Posterior vena cava (tissue), 2 donors: ENCODE measurements at regions not wholly inside any gene's neighbourhood (a gene's known extent, or its start where the extent isn't known, plus 50 kb on each side); places are given as distances from the start of the nearest gene placed in this dataset.
"Not testable (repeated sequence)": the region's sequence is repeated elsewhere in the genome, so short reads cannot be mapped to it uniquely, and the experiment has no call there.

Experiments used
- DNase-seq: peaks from one replicate; pipeline ENCODE4 v3.0.0-alpha.2; 2020; ENCODE audit warnings: low spot score
- intact Hi-C, 2 donors: fragments of 100-400 bp; cut with DNase I; formaldehyde crosslinking; loops; one replicate each; pipeline versions ENCODE4 v1.14.1 to v1.14.2; 2022 to 2023
- donor health status: DM: yes; HTN: yes; CAD: no.
- donor health status: DM: yes; HTN: yes; CAD: no.

GRCh38 chr12:83933615-83934014 is 979.0 kb downstream of the SLC6A15 start:
- DNase-seq: no peak
- intact Hi-C loops: no loop called here

DNA sequence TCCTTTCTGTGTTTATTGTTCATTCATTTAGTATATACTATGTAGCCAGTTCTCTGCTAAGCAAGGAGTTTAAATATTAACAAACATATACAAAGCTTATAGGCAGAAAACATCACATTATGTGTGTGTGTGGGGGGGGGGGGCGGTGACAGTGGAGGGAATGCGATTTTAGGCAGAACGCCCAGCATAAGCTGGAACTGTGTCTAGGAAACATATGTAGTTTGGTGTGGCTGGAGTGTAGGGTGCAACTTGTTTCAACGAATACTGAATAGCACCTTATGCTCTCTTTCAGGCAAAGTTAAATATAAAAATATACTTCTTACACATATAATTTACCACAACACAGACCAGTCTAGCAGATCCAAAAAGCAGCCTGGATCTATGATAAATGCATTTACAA is 980.6 kb downstream of the SLC6A15 start:
- intact Hi-C loops: no loop called here
- no peak for DNase-seq

DNA sequence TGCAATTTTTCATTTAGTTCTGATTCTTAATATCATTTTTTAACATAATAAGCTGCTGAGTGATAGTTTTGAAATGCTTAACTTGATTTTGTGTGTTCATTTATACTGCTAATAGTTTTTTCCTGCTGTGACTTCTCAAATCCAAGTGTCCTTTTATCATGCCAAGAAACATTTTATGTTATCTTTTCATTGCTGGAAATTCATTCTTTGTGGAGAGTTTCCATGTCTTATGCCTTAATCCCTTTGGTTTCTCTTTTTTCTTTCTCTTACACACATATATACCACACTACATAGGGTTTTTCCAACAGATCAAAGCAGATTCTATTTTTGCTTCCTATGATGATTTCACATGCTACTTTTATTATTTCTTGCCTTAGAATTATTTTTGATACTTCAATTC is 981.1 kb downstream of the SLC6A15 start:
- no peak for DNase-seq
- intact Hi-C loops: no loop called here

DNA sequence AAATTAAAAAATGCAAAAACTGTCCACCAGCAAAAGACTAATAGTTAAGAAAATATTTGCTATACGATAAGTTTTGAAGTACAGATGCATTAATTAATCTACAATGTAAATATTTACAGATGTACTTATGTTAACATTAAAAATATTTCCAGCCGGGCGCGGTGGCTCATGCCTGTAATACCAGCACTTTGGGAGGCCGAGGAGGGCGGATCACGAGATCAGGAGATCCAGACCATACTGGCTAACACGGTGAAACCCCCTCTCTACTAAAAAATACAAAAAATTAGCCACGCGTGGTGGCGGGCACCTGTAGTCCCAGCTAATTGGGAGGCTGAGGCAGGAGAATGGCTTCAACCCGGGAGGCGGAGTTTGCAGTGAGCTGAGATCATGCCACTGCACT is 982.8 kb downstream of the SLC6A15 start:
- peak; percentile 64 for DNase-seq

DNA sequence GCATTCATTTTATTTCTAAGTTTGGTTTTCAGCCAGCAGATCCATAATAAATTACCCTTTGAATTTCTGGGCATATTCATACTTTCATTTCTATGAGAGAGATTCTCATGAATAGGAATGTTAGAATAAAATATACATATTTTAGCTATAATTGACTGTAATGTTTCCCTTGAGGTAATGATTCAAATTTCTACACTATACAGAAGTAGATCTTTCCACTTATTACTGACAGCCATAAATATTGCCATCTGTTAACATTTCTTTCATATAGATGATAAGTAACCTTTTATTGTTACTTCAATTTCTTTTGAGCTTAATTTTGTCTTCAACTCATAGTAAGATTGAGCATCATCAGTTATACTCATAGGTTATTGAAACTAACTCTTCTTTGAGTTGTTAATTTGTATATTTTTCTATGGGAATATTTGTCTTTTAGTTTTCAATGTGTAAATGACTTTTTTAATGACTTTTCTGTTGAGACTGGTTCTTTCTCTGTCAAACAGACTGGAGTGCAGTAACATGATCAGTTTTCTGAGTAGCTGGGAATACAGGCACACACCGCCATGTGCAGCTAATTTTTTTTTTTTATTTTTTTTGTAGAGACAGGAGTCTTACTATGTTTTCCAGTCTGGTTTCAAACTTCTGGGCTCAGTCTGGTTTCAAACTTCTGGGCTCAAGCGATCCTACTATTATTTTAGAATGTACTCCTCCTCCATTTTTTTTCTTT is 991.6 kb downstream of the SLC6A15 start:
- DNase-seq: no peak
- intact Hi-C loops: loop anchor here in 1 of 2 donors (5.0 kb wide), 1 partner anchor 706 kb away; no protein-coding TSS in a partner anchor

More for the DNA sequence above, 982.8 kb downstream of the SLC6A15 start:
- intact Hi-C loops: not testable (repeated sequence)

DNA sequence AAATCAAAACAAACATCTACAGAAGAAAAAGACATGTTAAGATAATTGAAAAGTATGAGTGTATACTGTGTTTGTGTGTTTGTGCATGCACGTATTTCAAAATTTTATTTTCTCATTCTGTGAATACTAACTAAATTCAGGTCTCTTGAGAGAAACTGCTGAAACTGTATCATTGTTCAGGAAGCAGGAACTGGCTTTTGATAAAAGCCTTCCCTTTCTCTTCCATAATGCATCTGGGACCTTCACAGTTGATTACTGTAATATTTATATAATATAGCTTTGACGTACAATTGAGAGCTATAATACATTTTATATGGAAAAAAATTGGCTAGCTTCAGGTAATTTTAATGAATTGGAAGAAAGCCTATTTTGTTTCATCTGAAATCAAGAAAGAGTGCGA is 993.5 kb downstream of the SLC6A15 start:
- no peak for DNase-seq
- intact Hi-C loops: no loop called here

GRCh38 chr12:83904175-83904574 is 1008.4 kb downstream of the SLC6A15 start:
- intact Hi-C loops: no loop called here
- peak; percentile 74 for DNase-seq

GRCh38 chr12:83896416-83896815 is 1016.2 kb downstream of the SLC6A15 start:
- no peak for DNase-seq
- intact Hi-C loops: no loop called here

DNA sequence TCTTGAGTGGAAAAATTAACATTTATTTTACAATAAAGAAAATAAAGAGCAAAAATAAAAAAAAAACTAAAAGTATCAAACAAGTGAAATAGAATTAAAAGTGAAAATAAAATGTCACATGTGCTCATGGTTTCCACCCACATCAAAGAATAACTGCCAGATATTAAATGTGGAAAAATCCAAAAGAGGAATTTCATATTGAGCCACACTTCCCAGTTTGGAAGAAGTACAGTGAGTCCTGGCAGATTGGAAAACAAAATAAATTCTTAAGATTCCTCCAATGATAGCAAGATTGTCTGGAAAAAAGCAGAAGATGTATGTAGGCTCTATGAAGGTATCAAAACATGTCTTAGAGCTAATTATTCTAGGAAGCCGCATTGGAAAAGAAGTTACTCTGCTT is 1019.5 kb downstream of the SLC6A15 start:
- DNase-seq: no peak
- intact Hi-C loops: no loop called here

DNA sequence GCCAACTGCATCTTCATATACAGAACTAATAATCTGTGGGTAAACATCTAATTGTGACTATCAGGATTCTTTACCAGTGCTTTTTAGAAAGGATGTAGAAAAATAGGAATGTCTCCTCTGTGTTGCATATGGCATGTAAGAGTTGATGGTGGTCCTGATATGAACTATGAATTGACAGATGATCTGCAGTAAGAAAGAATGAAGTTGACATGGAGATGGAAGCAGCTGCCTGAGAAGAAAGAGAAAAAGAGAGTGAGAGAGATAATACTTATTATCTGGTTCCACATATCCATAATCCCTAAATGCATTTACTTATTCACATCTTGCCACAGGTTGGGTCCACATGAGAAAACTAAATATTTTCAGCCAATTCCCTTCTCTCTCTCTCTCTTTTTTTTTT is 1022.9 kb downstream of the SLC6A15 start:
- intact Hi-C loops: no loop called here
- no peak for DNase-seq

GRCh38 chr12:83886479-83886878 is 1026.1 kb downstream of the SLC6A15 start:
- DNase-seq: no peak
- intact Hi-C loops: no loop called here

DNA sequence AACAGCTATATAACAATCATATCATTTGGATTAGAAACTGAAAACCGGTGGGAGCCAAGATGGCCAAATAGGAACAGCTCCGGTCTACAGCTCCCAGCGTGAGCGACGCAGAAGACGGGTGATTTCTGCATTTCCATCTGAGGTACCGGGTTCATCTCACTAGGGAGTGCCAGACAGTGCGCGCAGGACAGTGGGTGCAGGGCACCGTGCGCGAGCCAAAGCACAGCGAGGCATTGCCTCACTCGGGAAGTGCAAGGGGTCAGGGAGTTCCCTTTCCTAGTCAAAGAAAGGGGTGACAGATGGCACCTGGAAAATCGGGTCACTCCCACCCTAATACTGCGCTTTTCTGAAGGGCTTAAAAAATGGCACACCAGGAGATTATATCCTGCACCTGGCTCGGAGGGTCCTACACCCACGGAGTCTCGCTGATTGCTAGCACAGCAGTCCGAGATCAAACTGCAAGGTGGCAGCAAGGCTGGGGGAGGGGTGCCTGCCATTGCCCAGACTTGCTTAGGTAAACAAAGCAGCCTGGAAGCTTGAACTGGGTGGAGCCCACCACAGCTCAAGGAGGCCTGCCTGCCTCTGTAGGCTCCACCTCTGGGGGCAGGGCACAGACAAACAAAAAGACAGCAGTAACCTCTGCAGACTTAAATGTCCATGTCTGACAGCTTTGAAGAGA is 1041.5 kb downstream of the SLC6A15 start:
- DNase-seq, intact Hi-C loops: not testable (repeated sequence)

GRCh38 chr12:83866477-83866876 is 1046.1 kb downstream of the SLC6A15 start:
- intact Hi-C loops: no loop called here
- no peak for DNase-seq

GRCh38 chr12:83865431-83865830 is 1047.2 kb downstream of the SLC6A15 start:
- intact Hi-C loops: no loop called here
- no peak for DNase-seq

- DNase-seq: no peak
- intact Hi-C loops: no loop called here
These were observed 1048.5 kb downstream of the SLC6A15 start for GRCh38 chr12:83864054-83864453.

DNA sequence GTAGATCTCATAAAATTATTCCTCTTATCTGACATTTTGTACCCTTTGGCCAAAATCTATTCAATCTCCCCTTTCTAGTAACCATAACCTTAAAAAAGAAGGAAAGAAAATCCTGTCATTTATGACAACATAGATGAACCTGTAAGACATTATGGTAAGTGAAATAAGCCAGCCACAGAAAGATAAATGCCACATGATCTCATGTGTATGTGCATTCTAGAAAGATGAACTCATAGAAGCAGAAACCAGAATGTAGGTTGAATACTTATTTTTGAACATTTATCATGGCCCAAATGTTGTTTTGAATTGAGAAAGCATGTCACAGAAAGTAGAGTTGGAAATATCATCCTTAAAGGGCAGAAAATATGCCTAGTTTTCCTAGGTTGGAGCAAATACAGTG is 1053.6 kb downstream of the SLC6A15 start:
- intact Hi-C loops: no loop called here
- no peak for DNase-seq

DNA sequence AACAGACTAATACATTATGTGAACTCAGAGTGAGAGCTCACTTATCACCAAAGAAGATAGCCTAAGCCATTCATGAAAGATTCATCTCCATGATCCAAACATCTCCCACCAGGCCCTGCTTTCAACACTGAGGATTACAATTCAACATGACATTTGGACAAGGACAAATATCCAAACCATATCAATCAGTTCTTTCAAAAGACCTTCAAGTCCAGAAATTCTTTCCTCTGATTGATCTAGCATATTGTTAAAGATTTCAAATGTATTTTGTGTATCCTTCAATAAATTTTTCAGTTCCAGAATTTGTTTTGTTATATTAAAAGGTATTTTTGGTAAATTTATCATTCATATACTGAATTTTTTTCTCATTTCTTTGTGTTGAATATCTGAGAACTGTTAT is 1055.8 kb downstream of the SLC6A15 start:
- intact Hi-C loops: no loop called here
- no peak for DNase-seq

- DNase-seq: no peak
- intact Hi-C loops: no loop called here
These were observed 1062.1 kb downstream of the SLC6A15 start for GRCh38 chr12:83850531-83850930.

GRCh38 chr12:83848702-83849101 is 1063.9 kb downstream of the SLC6A15 start:
- no peak for DNase-seq
- intact Hi-C loops: no loop called here

GRCh38 chr12:83843541-83843940 is 1069.1 kb downstream of the SLC6A15 start:
- no peak for DNase-seq
- intact Hi-C loops: no loop called here

- no peak for DNase-seq
- intact Hi-C loops: no loop called here
These were observed 1071.0 kb downstream of the SLC6A15 start for GRCh38 chr12:83841620-83842019.
